Keratinocyte (primary cell): ENCODE measurements at regions not wholly inside any gene's neighbourhood (a gene's known extent, or its start where the extent isn't known, plus 50 kb on each side); places are given as distances from the start of the nearest gene placed in this dataset.

Experiments
- EZH2 ChIP-seq: IDR thresholded peaks from one replicate; pipeline ENCODE4 v1.6.1; 2012; ENCODE audit warnings: inconsistent platforms, mild to moderate bottlenecking, low read length, moderate library complexity
- TF ChIP-seq, protein P1 (sequence below), 3 experiments: IDR thresholded peaks in 1 of 3; conservative IDR thresholded peaks in 1 of 3; optimal IDR thresholded peaks in 1 of 3; 2 replicates in 2 of 3; 3 replicates in 1 of 3; pipeline versions ENCODE3 to v1.5.1; 2011; ENCODE audit warnings: low read length in 3 of 3, mild to moderate bottlenecking in 3 of 3, moderate library complexity in 2 of 3, control low read depth in 1 of 3, inconsistent platforms in 1 of 3; ENCODE audit not compliant: insufficient read depth in 2 of 3; ENCODE audit errors: extremely low read depth in 1 of 3

DNA sequence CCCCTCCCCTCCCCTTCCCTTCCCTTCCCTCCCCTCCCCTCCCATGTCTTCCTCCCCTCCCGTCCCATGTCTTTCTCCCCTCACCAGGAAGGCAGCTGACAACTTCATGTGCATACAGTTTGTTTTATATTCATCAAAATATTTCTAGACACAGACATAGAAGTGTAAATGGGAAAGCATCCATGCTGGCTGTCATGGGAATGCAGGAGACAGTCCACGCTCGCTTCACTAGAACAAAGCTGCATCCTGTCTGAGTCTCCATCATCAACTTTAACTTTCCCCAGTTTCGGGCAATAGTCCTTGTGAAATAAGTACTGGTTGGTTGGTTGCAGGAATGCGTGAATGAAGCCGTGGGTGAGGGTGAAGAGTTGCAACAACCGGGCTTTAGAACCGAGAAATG is 226.9 kb downstream of the DCDC2C start:
- TF ChIP-seq, protein P1, sequence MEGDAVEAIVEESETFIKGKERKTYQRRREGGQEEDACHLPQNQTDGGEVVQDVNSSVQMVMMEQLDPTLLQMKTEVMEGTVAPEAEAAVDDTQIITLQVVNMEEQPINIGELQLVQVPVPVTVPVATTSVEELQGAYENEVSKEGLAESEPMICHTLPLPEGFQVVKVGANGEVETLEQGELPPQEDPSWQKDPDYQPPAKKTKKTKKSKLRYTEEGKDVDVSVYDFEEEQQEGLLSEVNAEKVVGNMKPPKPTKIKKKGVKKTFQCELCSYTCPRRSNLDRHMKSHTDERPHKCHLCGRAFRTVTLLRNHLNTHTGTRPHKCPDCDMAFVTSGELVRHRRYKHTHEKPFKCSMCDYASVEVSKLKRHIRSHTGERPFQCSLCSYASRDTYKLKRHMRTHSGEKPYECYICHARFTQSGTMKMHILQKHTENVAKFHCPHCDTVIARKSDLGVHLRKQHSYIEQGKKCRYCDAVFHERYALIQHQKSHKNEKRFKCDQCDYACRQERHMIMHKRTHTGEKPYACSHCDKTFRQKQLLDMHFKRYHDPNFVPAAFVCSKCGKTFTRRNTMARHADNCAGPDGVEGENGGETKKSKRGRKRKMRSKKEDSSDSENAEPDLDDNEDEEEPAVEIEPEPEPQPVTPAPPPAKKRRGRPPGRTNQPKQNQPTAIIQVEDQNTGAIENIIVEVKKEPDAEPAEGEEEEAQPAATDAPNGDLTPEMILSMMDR (optimal IDR thresholded peaks at IDR 0.05 in 1 of 3, IDR thresholded peaks at IDR 0.05 in 1 of 3, conservative IDR thresholded peaks at IDR 0.05 in 1 of 3; ENCODE audit: extremely low read depth in 1 of 3, insufficient read depth in 2 of 3, low read length in 3 of 3): no peak
- TF ChIP-seq EZH2: no peak
